Stomach smooth muscle (tissue), 2 donors: ENCODE measurements at regions not wholly inside any gene's neighbourhood (a gene's known extent, or its start where the extent isn't known, plus 50 kb on each side); places are given as distances from the start of the nearest gene placed in this dataset.

Experiments
- H3K27ac ChIP-seq: one replicate; pipeline ENCODE4 v1.7.0; 2013; ENCODE audit warnings: mild to moderate bottlenecking, low read length, inconsistent platforms
- H3K27me3 ChIP-seq, 2 donors: one replicate each; pipeline ENCODE4 v1.7.0; 2013; ENCODE audit warnings: low read length in 2 of 2; ENCODE audit not compliant: insufficient read depth in 2 of 2, control insufficient read depth in 1 of 2
- H3K36me3 ChIP-seq, 2 donors: one replicate each; pipeline ENCODE4 v1.7.0; 2013; ENCODE audit warnings: low read length in 2 of 2; ENCODE audit not compliant: control insufficient read depth in 2 of 2, insufficient read depth in 2 of 2
- H3K4me1 ChIP-seq: one replicate; pipeline ENCODE4 v1.7.0; 2013; ENCODE audit warnings: low read length; ENCODE audit not compliant: control insufficient read depth, insufficient read depth
- H3K4me3 ChIP-seq, 2 donors: one replicate each; pipeline ENCODE4 v1.7.0; 2013; ENCODE audit warnings: low read length in 2 of 2
- H3K9ac ChIP-seq, 2 donors: one replicate each; pipeline ENCODE4 v1.7.0; 2013; ENCODE audit warnings: low read length in 2 of 2, mild to moderate bottlenecking in 1 of 2
- H3K9me3 ChIP-seq, 2 donors: one replicate each; pipeline ENCODE4 v1.7.0; 2013; ENCODE audit warnings: low read length in 2 of 2; ENCODE audit not compliant: control insufficient read depth in 2 of 2
- donor health status: healthy.
- donor health status: Pancreatic carcinoma.

GRCh38 chr7:42743077-42743858 lies 168.6 kb downstream of the C7orf25 start:
- H3K9me3 ChIP-seq = no peaks in the 10 kb centered on the region
- no peak overlapping the region for H3K9ac ChIP-seq
- H3K27ac ChIP-seq = no peak overlapping the region
- H3K4me3 ChIP-seq = no peak overlapping the region
- H3K4me1 ChIP-seq = peaks cover 6% of the 10 kb centered on the region
- H3K36me3 ChIP-seq = no peaks in the 10 kb centered on the region
- no peaks in the 10 kb centered on the region for H3K27me3 ChIP-seq

DNA sequence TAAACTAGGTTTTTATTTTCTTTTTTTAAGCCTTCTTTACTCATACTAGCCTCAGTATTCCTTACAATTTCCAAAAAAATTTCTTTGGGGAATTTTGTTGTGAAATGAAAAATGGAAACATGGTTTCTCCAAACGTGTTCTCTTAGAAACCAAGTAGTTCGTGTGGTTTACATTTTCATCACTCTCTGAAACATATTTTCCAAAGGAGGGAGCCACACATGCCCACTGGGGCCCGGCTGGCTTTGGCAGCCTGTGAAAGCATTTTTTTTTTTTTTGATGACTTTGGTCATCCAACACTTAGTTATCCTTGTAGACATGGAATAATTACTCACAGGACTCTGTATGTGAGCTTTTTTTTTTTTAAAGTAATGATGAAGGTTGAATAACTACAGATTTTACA lies 169.6 kb downstream of the C7orf25 start:
- H3K4me3 ChIP-seq = no peak overlapping the region
- H3K27ac ChIP-seq = no peak overlapping the region
- no peaks in the 10 kb centered on the region for H3K9me3 ChIP-seq
- H3K27me3 ChIP-seq = no peaks in the 10 kb centered on the region
- H3K36me3 ChIP-seq = no peaks in the 10 kb centered on the region
- no peak overlapping the region for H3K9ac ChIP-seq
- H3K4me1 ChIP-seq = peaks cover 6% of the 10 kb centered on the region

DNA sequence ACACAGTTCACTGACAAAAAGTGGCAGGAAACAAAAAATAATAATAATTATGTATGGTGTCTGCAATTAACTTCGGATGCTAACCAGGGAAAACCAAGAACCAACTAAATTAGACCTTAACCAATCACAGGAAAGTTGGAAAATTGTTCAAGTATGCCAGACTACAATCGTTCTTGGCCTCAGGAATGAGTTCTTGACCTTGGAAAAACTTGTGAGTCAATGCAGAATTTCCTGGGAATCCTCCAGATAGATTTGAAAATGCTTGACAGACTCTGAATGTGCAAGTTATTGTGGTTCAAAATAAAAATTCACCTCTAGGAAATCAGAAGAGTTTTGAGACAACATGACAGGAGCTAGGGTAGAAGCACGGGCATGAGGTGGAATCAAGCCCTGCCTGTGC lies 171.5 kb downstream of the C7orf25 start:
- no peak overlapping the region for H3K27ac ChIP-seq
- no peaks in the 10 kb centered on the region for H3K36me3 ChIP-seq
- no peak overlapping the region for H3K4me3 ChIP-seq
- no peak overlapping the region for H3K9ac ChIP-seq
- H3K4me1 ChIP-seq = peaks cover 6% of the 10 kb centered on the region
- no peaks in the 10 kb centered on the region for H3K9me3 ChIP-seq
- no peaks in the 10 kb centered on the region for H3K27me3 ChIP-seq

GRCh38 chr7:42739638-42740037 lies 172.2 kb downstream of the C7orf25 start:
- no peaks in the 10 kb centered on the region for H3K9me3 ChIP-seq
- no peaks in the 10 kb centered on the region for H3K36me3 ChIP-seq
- H3K9ac ChIP-seq = no peak overlapping the region
- no peaks in the 10 kb centered on the region for H3K27me3 ChIP-seq
- H3K4me3 ChIP-seq = no peak overlapping the region
- no peak overlapping the region for H3K27ac ChIP-seq
- peaks cover 6% of the 10 kb centered on the region for H3K4me1 ChIP-seq

- H3K9me3 ChIP-seq = no peaks in the 10 kb centered on the region
- no peak overlapping the region for H3K27ac ChIP-seq
- no peaks in the 10 kb centered on the region for H3K36me3 ChIP-seq
- no peak overlapping the region for H3K9ac ChIP-seq
- peaks cover 3% of the 10 kb centered on the region for H3K4me1 ChIP-seq
- no peak overlapping the region for H3K4me3 ChIP-seq
- H3K27me3 ChIP-seq = no peaks in the 10 kb centered on the region
These were observed 174.9 kb downstream of the C7orf25 start for GRCh38 chr7:42736931-42737330.

GRCh38 chr7:42735081-42735480 lies 176.8 kb downstream of the C7orf25 start:
- Histone ChIP-seq H3K9me3 (no peaks in the 10 kb centered on the region), H3K27ac (no peak overlapping the region), H3K4me3 (no peak overlapping the region), H3K27me3 (no peaks in the 10 kb centered on the region), H3K36me3 (no peaks in the 10 kb centered on the region), H3K9ac (no peak overlapping the region), H3K4me1 (peaks cover 3% of the 10 kb centered on the region)

DNA sequence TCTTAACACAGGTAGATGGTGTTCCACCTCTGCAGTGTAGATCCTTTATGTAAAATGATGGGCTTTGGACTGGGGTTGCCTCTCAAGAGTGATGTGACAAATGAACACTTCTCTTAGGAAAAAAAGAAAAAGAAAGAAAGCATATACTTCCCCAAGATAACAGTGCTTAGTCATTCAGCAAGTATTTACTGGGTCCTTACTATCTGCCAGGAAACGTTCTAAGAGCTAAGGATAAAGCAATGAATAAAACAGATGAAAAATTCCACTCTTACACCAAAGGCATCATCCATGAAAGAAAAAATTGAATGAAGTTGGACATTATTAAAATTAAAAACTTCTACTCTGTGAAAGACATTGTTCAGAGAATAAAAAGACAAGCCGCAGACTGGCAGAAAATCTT lies 177.3 kb downstream of the C7orf25 start:
- Histone ChIP-seq H3K4me3 (no peak overlapping the region), H3K4me1 (peaks cover 1% of the 10 kb centered on the region), H3K9me3 (no peaks in the 10 kb centered on the region), H3K9ac (no peak overlapping the region), H3K36me3 (no peaks in the 10 kb centered on the region), H3K27me3 (no peaks in the 10 kb centered on the region), H3K27ac (no peak overlapping the region)

GRCh38 chr7:42733040-42733439 lies 178.8 kb downstream of the C7orf25 start:
- Histone ChIP-seq H3K4me1 (no peaks in the 10 kb centered on the region), H3K27me3 (no peaks in the 10 kb centered on the region)

DNA sequence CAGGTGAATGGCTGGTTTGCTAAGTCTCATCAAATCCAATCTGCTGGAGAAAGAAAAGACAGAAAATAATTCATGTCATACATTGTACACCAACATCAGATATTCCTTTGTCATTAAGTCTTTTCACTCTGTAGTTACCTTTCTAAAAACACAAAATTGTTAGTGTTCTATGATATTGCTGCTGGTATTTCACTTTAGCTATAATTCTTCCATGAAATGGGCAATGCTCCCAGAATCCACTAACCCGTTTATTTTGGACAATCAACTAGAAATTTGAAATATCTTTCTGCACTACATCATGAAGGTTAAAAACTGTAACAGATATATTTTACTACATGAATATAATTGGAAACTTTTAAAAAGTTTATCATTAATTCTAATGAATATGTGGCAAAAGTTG lies 181.3 kb downstream of the C7orf25 start:
- H3K36me3 ChIP-seq = no peaks in the 10 kb centered on the region
- no peak overlapping the region for H3K27ac ChIP-seq
- H3K4me1 ChIP-seq = no peaks in the 10 kb centered on the region
- no peak overlapping the region for H3K4me3 ChIP-seq
- no peak overlapping the region for H3K9ac ChIP-seq
- no peaks in the 10 kb centered on the region for H3K9me3 ChIP-seq
- no peaks in the 10 kb centered on the region for H3K27me3 ChIP-seq

More at GRCh38 chr7:42733040-42733439, 178.8 kb downstream of the C7orf25 start:
- H3K9me3 ChIP-seq = no peaks in the 10 kb centered on the region
- H3K36me3 ChIP-seq = no peaks in the 10 kb centered on the region
- H3K27ac ChIP-seq = no peak overlapping the region
- no peak overlapping the region for H3K9ac ChIP-seq
- H3K4me3 ChIP-seq = no peak overlapping the region

- no peaks in the 10 kb centered on the region for H3K9me3 ChIP-seq
These were observed 182.7 kb downstream of the C7orf25 start for GRCh38 chr7:42729053-42729765.

DNA sequence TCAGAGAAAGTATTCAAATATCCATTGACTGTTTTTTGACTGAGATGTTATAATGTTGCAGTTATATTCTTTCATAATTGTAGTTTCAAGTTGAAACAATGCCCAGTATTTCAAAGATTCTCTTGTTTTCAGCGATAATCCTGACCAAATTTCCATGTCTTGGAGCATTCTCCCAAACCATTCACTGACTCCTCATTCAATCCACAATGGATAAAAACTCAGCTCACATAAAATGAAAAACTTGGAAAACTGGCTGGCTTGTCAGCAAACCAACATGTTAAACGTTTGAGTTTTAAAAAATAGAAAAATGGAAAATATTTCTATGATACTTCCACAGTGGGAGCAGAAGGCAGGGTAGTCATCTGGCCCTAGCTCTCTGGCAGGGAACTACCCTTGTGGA lies 184.4 kb downstream of the C7orf25 start:
- Histone ChIP-seq H3K27ac (no peak overlapping the region), H3K9me3 (no peaks in the 10 kb centered on the region), H3K4me1 (no peaks in the 10 kb centered on the region), H3K4me3 (no peak overlapping the region), H3K9ac (no peak overlapping the region), H3K27me3 (no peaks in the 10 kb centered on the region), H3K36me3 (no peaks in the 10 kb centered on the region)

More at GRCh38 chr7:42729053-42729765, 182.7 kb downstream of the C7orf25 start:
- H3K36me3 ChIP-seq = no peaks in the 10 kb centered on the region
- H3K27me3 ChIP-seq = no peaks in the 10 kb centered on the region
- H3K27ac ChIP-seq = no peak overlapping the region
- no peaks in the 10 kb centered on the region for H3K4me1 ChIP-seq
- H3K9ac ChIP-seq = no peak overlapping the region
- H3K4me3 ChIP-seq = no peak overlapping the region
